Choroid plexus epithelial cell (primary cell): ENCODE measurements at regions not wholly inside any gene's neighbourhood (a gene's known extent, or its start where the extent isn't known, plus 50 kb on each side); places are given as distances from the start of the nearest gene placed in this dataset.

ENCODE experiments used
- DNase-seq: peaks from one replicate; pipeline ENCODE4 v3.0.0-alpha.2; 2010; ENCODE audit warnings: low read depth
- H3K4me3 ChIP-seq: 2 replicates; pipeline ENCODE4 v1.5.1; 2011; ENCODE audit warnings: low read depth, mild to moderate bottlenecking, control low read depth, low read length, moderate library complexity
- CTCF ChIP-seq: conservative IDR thresholded peaks from 2 replicates; pipeline ENCODE4 v1.5.1; 2011; ENCODE audit warnings: low read depth, mild to moderate bottlenecking, control low read depth, inconsistent platforms, low read length, moderate library complexity

DNA sequence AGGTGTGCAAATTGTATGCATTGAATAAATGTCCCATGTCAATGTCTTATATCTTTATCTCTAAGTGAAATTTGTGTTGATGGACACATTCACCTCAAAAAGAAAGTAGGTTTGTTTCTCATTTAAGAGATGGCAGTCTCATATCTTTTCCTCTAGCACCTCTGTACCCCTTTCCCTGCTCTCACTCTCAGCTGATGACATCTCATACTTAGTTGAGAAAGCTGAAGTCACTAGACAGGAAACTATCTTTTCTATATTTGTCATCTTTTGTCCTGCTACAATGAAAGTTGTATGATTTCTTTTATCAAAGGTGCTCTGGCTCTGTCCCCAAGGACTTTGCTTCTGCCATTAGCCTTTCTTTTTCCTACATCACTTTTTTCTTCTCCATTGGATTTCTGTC lies 84.0 kb upstream of the GRPR start:
- no peak for DNase-seq
- TF ChIP-seq CTCF = no peak
- H3K4me3 ChIP-seq = no peak overlapping the region

GRCh38 chrX:16033331-16033730 lies 90.0 kb upstream of the GRPR start:
- H3K4me3 ChIP-seq = no peak overlapping the region
- no peak for DNase-seq
- no peak for TF ChIP-seq CTCF

GRCh38 chrX:16028576-16028975 lies 94.8 kb upstream of the GRPR start:
- H3K4me3 ChIP-seq = no peak overlapping the region
- DNase-seq = no peak
- TF ChIP-seq CTCF = no peak

DNA sequence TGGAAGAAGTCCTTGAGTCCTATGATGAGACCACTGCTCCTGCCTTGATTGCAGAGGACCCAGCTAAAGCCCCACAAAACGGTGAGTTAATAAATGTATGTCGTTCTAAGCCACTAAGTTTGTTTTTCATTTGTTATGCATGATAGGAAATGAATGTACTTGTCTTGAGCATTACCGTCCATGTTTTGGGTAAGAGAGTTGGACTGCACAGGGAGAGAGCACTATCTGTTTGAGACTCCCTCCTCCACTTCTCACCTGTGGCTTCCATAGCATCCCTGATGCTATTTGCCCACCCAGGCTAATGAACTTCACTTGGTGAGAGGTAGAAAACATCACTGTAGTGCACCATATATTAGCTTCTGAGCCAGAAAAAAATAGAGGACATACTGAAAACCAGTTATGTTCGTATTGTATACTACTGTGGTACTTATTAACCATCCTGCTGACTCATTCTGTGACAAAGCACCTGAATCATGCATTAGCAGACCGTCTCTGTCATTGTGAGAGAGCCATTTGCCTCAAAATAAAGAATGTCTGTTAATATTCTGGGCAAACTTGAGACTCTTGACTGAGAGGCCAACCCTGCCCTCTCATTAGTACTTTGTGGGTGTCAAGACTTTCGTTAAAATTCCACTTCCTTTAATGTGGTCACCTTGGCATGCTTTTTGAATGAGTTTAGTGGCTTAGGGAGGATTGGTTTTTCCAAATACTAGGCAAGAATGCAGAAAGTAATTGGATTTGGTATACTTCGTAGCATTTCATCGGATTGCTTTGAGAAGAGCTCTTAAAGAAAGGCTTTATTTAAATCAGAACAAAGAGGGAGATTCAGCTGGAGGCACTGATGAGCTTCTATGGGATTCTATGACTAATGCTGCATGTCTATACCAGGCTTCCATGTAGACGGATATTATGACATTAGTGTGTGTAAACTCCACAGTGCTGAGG lies 99.3 kb upstream of the GRPR start:
- TF ChIP-seq CTCF = no peak
- no peak overlapping the region for H3K4me3 ChIP-seq
- peak; percentile 11 for DNase-seq

DNA sequence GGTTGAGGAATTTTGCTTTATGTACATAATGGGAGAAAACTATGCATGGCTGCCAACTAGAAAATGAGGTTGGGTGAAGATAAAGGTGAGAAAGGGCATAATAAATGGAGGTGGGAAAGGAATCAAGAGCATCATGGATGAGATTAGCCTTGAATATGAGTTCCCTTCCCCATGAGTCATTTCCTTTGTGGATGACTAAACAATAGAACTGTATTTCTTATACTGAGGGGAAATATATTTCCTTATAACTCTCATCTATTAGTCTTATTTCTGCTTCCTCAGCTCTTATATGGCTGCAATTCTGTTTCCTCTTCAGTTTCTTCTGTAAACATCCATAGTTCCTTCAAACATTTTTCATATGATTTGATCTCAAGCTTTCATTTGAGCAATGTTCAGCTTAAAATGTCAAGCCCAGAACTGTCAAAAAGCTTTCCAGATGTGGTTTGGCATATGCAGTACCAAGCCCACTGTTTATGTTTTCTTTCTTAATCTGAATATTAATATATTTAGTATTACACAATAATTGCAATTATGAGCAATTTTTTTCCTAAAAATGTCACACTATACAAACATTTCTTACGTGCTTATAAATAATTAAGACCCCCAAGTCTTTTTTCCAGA lies 100.7 kb upstream of the GRPR start:
- no peak overlapping the region for H3K4me3 ChIP-seq
- TF ChIP-seq CTCF = no peak
- no peak for DNase-seq

DNA sequence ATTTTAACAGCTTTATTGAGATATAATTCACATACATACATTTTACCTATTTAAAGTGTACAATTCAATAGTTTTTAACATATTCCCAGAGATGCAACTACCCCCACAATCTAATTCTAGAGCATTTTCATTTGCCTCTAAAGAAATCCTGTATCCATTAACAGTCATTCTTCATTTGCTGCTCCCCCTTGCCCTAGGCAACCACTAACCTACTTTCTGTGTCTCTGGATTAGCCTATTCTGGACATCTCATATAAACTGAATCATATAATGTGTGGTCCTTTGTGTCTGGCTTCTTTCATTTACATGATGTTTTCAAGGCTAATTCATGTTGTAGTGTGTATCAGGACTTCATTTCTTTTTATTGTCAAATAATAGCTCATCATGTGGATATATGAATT lies 105.1 kb upstream of the GRPR start:
- DNase-seq = no peak
- H3K4me3 ChIP-seq = no peak overlapping the region
- TF ChIP-seq CTCF = no peak

DNA sequence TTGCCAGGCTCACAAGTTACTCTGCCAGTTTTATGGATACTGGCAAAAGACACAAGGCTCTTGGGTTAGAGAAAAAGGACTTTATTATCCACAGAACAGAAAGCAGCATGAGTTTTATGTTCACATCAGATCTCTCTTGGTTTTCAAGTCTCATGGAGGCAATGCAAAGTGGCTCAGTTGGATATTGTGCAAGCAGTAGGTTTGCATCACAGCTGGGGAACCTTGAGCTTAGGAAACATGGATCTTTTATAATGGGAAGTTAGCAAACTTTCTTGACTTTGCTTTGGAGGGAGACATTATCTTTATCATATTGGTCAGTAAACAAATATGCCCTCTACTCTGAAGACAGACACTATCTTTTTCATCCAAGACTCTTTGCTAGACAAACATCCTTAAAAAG lies 109.2 kb upstream of the GRPR start:
- no peak for DNase-seq
- no peak overlapping the region for H3K4me3 ChIP-seq
- no peak for TF ChIP-seq CTCF
